Activated gamma-delta T cell treated with anti-CD3 and anti-CD28 coated beads, Interleukin-2, amount 50 U/mL, for 16 hours (primary cell): ENCODE measurements at regions not wholly inside any gene's neighbourhood (a gene's known extent, or its start where the extent isn't known, plus 50 kb on each side); places are given as distances from the start of the nearest gene placed in this dataset.

ENCODE experiments used
- DNase-seq: peaks from one replicate; pipeline ENCODE4 v3.0.0-alpha.2; 2020; ENCODE audit warnings: low read depth

- DNase-seq: no peak
Measured at GRCh38 chr4:129897111-129897510, 801.2 kb downstream of the C4orf33 start.

- DNase-seq: no peak
Measured at GRCh38 chr4:129899849-129900248, 803.9 kb downstream of the C4orf33 start.

- no peak for DNase-seq
Measured at GRCh38 chr4:129900430-129900953, 804.5 kb downstream of the C4orf33 start.

GRCh38 chr4:129901205-129901604 lies 805.3 kb downstream of the C4orf33 start:
- DNase-seq: no peak

GRCh38 chr4:129903861-129904260 lies 807.9 kb downstream of the C4orf33 start:
- no peak for DNase-seq

GRCh38 chr4:129905256-129905655 lies 809.3 kb downstream of the C4orf33 start:
- DNase-seq: no peak

GRCh38 chr4:129908117-129908516 lies 812.2 kb downstream of the C4orf33 start:
- no peak for DNase-seq

- DNase-seq: no peak
Measured at GRCh38 chr4:129916991-129917390, 821.0 kb downstream of the C4orf33 start.

- no peak for DNase-seq
Measured at GRCh38 chr4:129917651-129918050, 821.7 kb downstream of the C4orf33 start.

- no peak for DNase-seq
Measured at GRCh38 chr4:129926936-129927335, 831.0 kb downstream of the C4orf33 start.

GRCh38 chr4:129929052-129929451 lies 833.1 kb downstream of the C4orf33 start:
- no peak for DNase-seq

GRCh38 chr4:129929984-129930383 lies 834.0 kb downstream of the C4orf33 start:
- DNase-seq: no peak

- no peak for DNase-seq
Measured at GRCh38 chr4:129950217-129950616, 854.3 kb downstream of the C4orf33 start.

GRCh38 chr4:129966175-129966574 lies 870.2 kb downstream of the C4orf33 start:
- no peak for DNase-seq

GRCh38 chr4:129968366-129968765 lies 872.4 kb downstream of the C4orf33 start:
- no peak for DNase-seq

- no peak for DNase-seq
Measured at GRCh38 chr4:129968778-129969177, 872.8 kb downstream of the C4orf33 start.

- DNase-seq: no peak
Measured at GRCh38 chr4:129970801-129971200, 874.8 kb downstream of the C4orf33 start.

GRCh38 chr4:129971419-129971818 lies 875.5 kb downstream of the C4orf33 start:
- DNase-seq: no peak

GRCh38 chr4:129972257-129972656 lies 876.3 kb downstream of the C4orf33 start:
- no peak for DNase-seq

GRCh38 chr4:129974730-129975129 lies 878.8 kb downstream of the C4orf33 start:
- no peak for DNase-seq

- DNase-seq: no peak
Measured at GRCh38 chr4:129978315-129978714, 882.4 kb downstream of the C4orf33 start.

GRCh38 chr4:129988957-129989356 lies 893.0 kb downstream of the C4orf33 start:
- no peak for DNase-seq

GRCh38 chr4:129994715-129995114 lies 898.8 kb downstream of the C4orf33 start:
- no peak for DNase-seq

GRCh38 chr4:129998436-129999150 lies 902.6 kb downstream of the C4orf33 start:
- DNase-seq: no peak
